IPS-18a (cell line): ENCODE measurements at regions not wholly inside any gene's neighbourhood (a gene's known extent, or its start where the extent isn't known, plus 50 kb on each side); places are given as distances from the start of the nearest gene placed in this dataset.

Experiments
- H3K27ac ChIP-seq: one replicate; pipeline ENCODE4 v1.5.1; 2013; ENCODE audit warnings: low read length
- H3K27me3 ChIP-seq: one replicate; pipeline ENCODE4 v1.6.1; 2013; ENCODE audit warnings: mild to moderate bottlenecking, low read length; ENCODE audit not compliant: control insufficient read depth, insufficient read depth
- H3K36me3 ChIP-seq: one replicate; pipeline ENCODE4 v1.6.1; 2013; ENCODE audit warnings: low read depth, low read length; ENCODE audit not compliant: control insufficient read depth
- H3K4me1 ChIP-seq: one replicate; pipeline ENCODE4 v1.6.1; 2013; ENCODE audit warnings: low read depth, low read length; ENCODE audit not compliant: control insufficient read depth
- H3K4me3 ChIP-seq: one replicate; pipeline ENCODE4 v1.5.1; 2013; ENCODE audit warnings: low read length
- H3K9ac ChIP-seq: one replicate; pipeline ENCODE4 v1.6.1; 2013; ENCODE audit warnings: mild to moderate bottlenecking, low read length, moderate library complexity
- H3K9me3 ChIP-seq: one replicate; pipeline ENCODE4 v1.6.1; 2013; ENCODE audit warnings: low read depth, low read length; ENCODE audit not compliant: control insufficient read depth

DNA sequence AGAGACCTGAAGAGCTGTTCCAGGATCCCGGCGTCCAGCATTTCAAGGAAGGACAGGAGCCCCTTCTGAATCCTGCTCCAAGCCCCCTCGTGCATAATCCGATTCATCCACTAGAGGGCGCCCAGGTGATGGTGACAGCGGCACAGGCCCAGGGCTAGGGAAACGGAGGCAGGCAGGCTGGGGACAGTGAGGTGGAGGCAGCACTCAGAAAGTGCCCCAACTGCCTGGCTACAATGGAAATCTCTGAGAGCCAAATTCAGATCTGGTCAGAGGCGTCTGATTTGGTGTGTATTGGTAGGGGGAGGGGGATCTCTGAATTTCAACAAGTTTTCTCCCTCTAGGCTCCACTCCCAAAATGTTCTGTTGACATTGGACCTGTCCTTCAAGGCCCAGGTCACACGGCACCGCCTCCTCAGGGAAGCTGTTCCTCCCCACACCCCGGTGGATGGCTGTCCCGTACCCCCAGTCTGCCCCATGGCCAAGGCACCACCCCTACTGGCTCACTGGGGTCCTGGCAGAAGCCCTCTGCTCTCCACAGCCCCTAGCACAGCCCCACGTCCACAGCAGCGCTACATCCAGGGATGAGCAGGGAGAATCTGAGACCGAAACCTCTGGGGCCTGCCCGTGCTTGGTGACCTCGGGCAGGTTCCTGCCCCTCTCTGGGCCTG, 142.9 kb downstream of the CRYBB2 start:
- no peaks in the 10 kb centered on the region for H3K9me3 ChIP-seq
- no peaks in the 10 kb centered on the region for H3K4me1 ChIP-seq
- no peak overlapping the region for H3K4me3 ChIP-seq
- H3K27me3 ChIP-seq: no peaks in the 10 kb centered on the region
- no peak overlapping the region for H3K9ac ChIP-seq
- no peak overlapping the region for H3K27ac ChIP-seq
- peaks cover 5% of the 10 kb centered on the region for H3K36me3 ChIP-seq

- Histone ChIP-seq H3K36me3 (no peaks in the 10 kb centered on the region), H3K9me3 (no peaks in the 10 kb centered on the region), H3K9ac (no peak overlapping the region), H3K4me1 (no peaks in the 10 kb centered on the region), H3K4me3 (no peak overlapping the region), H3K27ac (no peak overlapping the region), H3K27me3 (no peaks in the 10 kb centered on the region)
These were observed 143.4 kb downstream of the CRYBB2 start for GRCh38 chr22:25362883-25363240.

DNA sequence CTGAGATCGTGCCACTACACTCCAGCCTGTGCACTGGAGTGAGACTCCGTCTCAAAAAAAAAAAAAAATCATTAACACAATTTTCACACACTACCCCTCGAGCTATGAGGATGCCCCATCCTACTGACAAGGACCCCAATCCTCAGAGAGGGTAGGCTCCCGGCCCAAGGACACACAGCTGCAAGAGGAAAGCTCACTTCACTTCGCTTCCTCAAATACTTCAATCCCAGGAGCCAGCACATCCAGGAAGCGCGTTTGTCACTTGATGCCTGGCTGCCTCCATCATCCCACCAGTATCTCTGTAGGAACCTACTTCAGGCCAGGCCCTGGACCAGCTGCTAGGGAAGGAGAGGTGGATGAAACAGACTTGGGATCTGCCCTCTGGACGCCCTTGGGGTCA, 144.0 kb downstream of the CRYBB2 start:
- H3K36me3 ChIP-seq: no peaks in the 10 kb centered on the region
- H3K4me3 ChIP-seq: no peak overlapping the region
- no peaks in the 10 kb centered on the region for H3K27me3 ChIP-seq
- H3K9me3 ChIP-seq: no peaks in the 10 kb centered on the region
- no peak overlapping the region for H3K9ac ChIP-seq
- no peaks in the 10 kb centered on the region for H3K4me1 ChIP-seq
- no peak overlapping the region for H3K27ac ChIP-seq

- Histone ChIP-seq H3K4me3 (no peak overlapping the region), H3K9ac (no peak overlapping the region), H3K27ac (no peak overlapping the region), H3K9me3 (no peaks in the 10 kb centered on the region), H3K27me3 (no peaks in the 10 kb centered on the region), H3K4me1 (no peaks in the 10 kb centered on the region), H3K36me3 (no peaks in the 10 kb centered on the region)
These were observed 144.8 kb downstream of the CRYBB2 start for GRCh38 chr22:25364281-25364680.

- Histone ChIP-seq H3K4me1 (no peaks in the 10 kb centered on the region), H3K27me3 (no peaks in the 10 kb centered on the region), H3K9ac (no peak overlapping the region), H3K27ac (no peak overlapping the region), H3K9me3 (no peaks in the 10 kb centered on the region), H3K4me3 (no peak overlapping the region), H3K36me3 (no peaks in the 10 kb centered on the region)
These were observed 145.3 kb downstream of the CRYBB2 start for GRCh38 chr22:25364736-25365241.

- Histone ChIP-seq H3K4me3 (no peak overlapping the region), H3K9me3 (no peaks in the 10 kb centered on the region), H3K9ac (no peak overlapping the region), H3K27me3 (no peaks in the 10 kb centered on the region), H3K27ac (no peak overlapping the region), H3K36me3 (no peaks in the 10 kb centered on the region), H3K4me1 (no peaks in the 10 kb centered on the region)
These were observed 146.2 kb downstream of the CRYBB2 start for GRCh38 chr22:25365491-25366261.

DNA sequence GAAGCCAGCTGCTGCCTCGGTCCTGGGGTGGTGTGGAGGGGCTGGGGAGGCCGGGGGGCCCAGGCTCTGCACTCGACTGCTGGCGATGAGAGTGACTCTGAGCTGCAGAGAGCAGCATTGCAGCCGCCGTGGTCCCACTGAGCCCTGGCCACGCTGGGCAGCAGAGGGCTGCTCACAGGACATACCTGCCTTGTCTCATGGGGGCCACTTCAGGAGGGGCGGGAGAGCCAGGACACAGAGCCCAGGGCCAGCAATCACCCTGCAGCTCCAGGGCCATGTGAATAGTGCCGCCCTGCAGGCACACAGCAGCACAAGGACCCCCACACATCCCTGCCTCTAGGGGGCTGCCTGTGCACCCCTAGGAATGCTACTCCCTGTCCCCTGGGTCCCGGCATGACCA, 147.0 kb downstream of the CRYBB2 start:
- no peak overlapping the region for H3K4me3 ChIP-seq
- no peak overlapping the region for H3K9ac ChIP-seq
- no peaks in the 10 kb centered on the region for H3K36me3 ChIP-seq
- H3K9me3 ChIP-seq: no peaks in the 10 kb centered on the region
- no peaks in the 10 kb centered on the region for H3K27me3 ChIP-seq
- no peaks in the 10 kb centered on the region for H3K4me1 ChIP-seq
- no peak overlapping the region for H3K27ac ChIP-seq

- no peaks in the 10 kb centered on the region for H3K9me3 ChIP-seq
- no peaks in the 10 kb centered on the region for H3K36me3 ChIP-seq
- H3K4me3 ChIP-seq: no peak overlapping the region
- no peak overlapping the region for H3K9ac ChIP-seq
- H3K27me3 ChIP-seq: no peaks in the 10 kb centered on the region
- H3K27ac ChIP-seq: no peak overlapping the region
- no peaks in the 10 kb centered on the region for H3K4me1 ChIP-seq
These were observed 147.5 kb downstream of the CRYBB2 start for GRCh38 chr22:25366876-25367466.

DNA sequence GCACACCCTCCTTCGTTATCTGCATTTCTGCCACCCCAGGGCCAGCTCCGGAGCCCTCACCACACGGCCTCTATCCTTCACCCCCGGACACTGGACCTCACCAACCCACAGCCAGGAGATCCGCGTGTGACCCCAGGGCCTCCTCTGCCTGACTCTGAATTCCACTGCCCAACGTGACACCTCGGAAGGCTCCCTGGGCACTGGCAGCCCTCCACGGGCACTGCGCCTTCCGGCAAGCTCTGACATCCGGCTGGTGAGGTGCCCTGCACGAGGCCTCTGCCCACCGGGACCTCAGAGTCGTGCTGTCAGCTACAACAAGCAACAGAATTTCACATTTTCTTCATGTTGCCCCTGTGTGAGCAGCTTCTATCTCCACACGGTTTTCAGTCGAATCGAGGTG, 148.3 kb downstream of the CRYBB2 start:
- Histone ChIP-seq H3K9me3 (no peaks in the 10 kb centered on the region), H3K4me3 (no peak overlapping the region), H3K9ac (no peak overlapping the region), H3K27ac (no peak overlapping the region), H3K36me3 (no peaks in the 10 kb centered on the region), H3K4me1 (no peaks in the 10 kb centered on the region), H3K27me3 (no peaks in the 10 kb centered on the region)

- H3K36me3 ChIP-seq: no peaks in the 10 kb centered on the region
- no peak overlapping the region for H3K9ac ChIP-seq
- H3K4me3 ChIP-seq: no peak overlapping the region
- H3K27me3 ChIP-seq: no peaks in the 10 kb centered on the region
- H3K9me3 ChIP-seq: no peaks in the 10 kb centered on the region
- no peaks in the 10 kb centered on the region for H3K4me1 ChIP-seq
- no peak overlapping the region for H3K27ac ChIP-seq
These were observed 148.8 kb downstream of the CRYBB2 start for GRCh38 chr22:25368271-25368670.

DNA sequence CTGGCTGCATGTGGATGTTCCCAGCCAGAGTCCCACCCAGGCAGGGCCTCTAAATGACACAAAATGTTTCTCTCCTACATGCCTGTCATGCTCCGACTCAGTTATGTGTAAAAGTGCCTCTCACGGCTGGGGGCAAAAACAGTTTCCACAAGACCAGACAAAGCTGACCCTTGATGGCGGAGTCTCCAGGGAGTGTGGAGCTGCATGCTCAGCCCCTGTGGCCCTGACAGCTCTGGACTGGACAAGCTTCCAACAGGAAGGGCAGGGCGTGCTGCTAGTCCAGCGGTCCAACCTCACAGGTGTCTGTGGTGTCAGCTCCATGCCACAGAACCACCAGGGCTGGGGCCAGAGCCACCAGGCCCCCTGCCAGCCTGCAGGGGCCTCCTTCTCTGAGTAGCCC, 149.6 kb downstream of the CRYBB2 start:
- no peaks in the 10 kb centered on the region for H3K9me3 ChIP-seq
- H3K4me1 ChIP-seq: no peaks in the 10 kb centered on the region
- H3K27ac ChIP-seq: no peak overlapping the region
- no peaks in the 10 kb centered on the region for H3K36me3 ChIP-seq
- no peaks in the 10 kb centered on the region for H3K27me3 ChIP-seq
- H3K4me3 ChIP-seq: no peak overlapping the region
- H3K9ac ChIP-seq: no peak overlapping the region
